ENCODE measurements at regions not wholly inside any gene's neighbourhood (a gene's known extent, or its start where the extent isn't known, plus 50 kb on each side); places are given as distances from the start of the nearest gene placed in this dataset.
"Not testable (repeated sequence)": the region's sequence is repeated elsewhere in the genome, so short reads cannot be mapped to it uniquely, and the experiment has no call there.

DNA sequence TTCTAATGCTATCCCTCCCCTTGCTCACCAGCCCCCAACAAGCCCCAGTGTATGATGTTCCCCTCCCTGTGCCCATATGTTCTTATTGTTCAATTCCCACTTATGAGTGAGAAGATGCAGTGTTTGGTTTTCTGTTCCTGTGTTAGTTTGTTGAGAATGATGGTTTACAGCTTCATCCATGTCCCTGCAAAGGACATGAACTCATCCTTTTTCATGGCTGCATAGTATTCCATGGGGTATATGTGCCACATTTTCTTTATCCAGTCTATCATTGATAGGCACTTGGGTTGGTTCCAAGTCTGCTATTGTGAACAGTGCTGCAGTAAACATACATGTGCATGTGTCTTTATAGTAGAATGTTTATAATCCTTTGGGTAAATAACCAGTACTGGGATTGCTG, 480.2 kb upstream of the PTCHD4 start:
- DNase-seq, result not testable (repeated sequence)

GRCh38 chr6:48584846-48585245, 473.8 kb upstream of the PTCHD4 start:
- no peak for DNase-seq

DNA sequence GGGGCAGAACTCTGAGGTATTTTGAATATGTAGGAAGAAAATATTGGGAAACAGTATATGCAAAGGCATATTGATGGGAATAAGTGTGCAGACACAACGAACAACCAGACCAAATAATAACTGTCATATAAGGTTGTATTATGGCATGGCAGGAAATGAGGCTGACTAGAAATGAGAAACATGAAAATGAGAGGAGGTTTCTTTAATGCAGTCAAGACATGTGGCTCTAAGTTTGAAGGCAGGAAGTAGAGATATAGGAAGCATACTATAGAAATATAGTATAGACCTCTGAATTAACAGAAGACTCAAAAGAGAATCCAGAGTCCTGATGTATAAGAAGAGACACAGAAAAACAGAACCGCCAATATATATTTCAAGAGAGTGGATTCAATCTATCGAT, 459.7 kb upstream of the PTCHD4 start:
- no peak for DNase-seq

DNA sequence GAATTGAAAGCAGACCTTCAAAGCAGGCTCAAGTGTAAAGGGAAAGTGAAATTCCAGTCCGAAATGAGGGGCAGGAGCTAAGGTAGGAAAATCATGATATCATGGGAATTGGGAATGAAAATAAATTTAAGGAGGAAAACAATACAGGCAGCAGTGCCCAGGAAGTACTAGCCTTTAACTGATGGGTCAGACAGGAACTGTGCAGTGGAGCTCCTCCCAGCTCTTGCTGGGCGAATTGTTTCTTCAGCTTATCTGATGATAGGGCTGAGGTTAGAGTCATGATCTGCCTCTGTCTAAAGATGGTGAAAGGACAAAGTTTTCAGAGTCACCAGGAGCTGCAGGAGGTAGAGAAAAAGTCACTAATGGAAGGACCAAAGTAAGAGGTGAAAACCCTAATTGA, 457.9 kb upstream of the PTCHD4 start:
- DNase-seq, result no peak

- DNase-seq, result no peak
These were observed 456.0 kb upstream of the PTCHD4 start for GRCh38 chr6:48567016-48567415.

- DNase-seq, result no peak
These were observed 453.2 kb upstream of the PTCHD4 start for GRCh38 chr6:48564036-48564820.

DNA sequence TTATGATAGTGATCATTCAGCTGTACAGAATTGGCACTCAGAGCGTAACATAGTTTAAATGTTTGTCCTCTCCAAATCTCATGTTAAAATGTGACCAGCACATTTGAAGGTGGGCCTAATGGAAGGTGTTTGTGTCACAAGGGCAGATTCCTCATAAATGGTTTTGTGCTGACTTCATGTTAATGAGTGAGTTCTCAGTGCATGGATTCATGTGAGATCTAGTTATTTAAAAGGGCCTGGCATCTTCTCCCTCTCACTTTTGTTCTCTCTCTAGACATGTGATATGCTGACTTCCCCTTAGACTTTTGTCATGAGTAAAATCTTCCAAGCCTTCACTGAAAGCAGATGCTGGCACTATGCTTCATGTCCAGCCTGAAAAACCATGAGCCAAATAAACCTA, 452.4 kb upstream of the PTCHD4 start:
- DNase-seq, result no peak

- no peak for DNase-seq
These were observed 449.4 kb upstream of the PTCHD4 start for GRCh38 chr6:48560408-48560807.

DNA sequence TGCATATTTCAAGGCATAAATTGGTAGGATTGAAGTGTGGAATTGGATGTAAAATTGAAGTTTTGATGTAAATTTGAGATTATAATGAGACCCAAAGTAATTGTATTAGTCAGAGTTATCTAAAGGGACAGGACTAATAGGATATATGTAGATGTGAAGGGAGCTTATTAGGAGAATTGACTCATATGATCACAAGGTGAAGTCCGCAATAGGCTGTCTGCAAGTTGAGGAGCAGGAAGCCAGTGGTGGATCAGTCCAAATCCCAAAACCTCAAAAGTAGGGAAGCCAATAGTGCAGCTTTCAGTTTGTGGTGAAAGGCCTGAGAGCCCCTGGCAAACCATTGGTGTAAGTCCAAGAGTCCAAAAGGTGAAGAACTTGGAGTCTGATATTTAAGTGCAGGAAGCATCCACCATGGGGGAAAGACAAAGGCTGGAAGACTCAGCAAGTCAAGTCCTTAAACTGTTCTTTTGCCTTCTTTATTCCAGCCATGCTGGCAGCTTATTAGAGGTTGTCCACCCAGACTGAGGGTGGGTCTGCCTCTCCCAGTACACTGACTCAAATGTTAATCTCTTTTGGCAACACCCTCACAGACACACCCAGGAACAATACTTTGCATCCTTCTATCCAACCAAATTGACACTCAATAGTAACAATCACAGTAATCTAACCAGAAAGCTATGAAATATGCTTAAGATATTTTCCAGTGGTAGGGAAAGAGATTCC, 442.6 kb upstream of the PTCHD4 start:
- no peak for DNase-seq

- DNase-seq, result no peak
These were observed 441.9 kb upstream of the PTCHD4 start for GRCh38 chr6:48552905-48553304.

DNA sequence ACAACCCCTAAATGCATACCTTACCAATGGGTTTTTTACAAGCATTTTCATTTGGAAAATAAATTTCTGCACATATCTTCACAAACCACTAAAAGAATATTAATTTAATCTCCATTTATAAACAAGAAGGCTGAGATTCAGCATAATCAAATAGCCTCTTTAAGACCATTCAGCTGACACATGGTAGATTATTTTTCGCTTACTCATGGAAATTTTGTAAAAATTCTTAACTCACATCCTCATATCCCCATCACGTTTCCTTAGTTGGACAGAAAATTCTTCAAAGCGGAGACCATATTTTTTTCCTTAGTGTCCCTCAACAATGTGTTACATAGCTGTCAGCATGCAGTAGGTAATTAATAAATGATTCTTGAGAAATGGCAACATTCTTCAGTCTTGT, 439.6 kb upstream of the PTCHD4 start:
- DNase-seq, result no peak

DNA sequence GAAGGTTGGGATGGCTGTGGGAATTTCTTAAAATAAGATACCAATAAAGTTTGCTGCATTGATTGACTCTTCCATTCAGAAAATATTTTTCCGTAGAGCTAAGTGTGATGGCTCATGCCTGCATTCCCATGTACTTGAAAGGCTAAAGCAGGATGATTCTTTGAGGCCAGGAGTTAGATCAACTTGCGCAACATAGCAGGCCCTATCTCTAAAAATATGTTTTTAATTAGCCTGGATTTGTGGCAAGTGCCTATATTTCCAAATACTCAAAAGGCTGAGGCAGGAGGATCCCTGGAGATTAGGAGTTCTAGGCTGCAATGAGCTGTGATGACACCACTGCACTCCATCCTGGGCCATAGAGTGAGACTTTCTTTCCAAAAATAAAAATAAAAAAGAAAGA, 431.2 kb upstream of the PTCHD4 start:
- no peak for DNase-seq

- DNase-seq, result no peak
These were observed 430.7 kb upstream of the PTCHD4 start for GRCh38 chr6:48541649-48542048.

DNA sequence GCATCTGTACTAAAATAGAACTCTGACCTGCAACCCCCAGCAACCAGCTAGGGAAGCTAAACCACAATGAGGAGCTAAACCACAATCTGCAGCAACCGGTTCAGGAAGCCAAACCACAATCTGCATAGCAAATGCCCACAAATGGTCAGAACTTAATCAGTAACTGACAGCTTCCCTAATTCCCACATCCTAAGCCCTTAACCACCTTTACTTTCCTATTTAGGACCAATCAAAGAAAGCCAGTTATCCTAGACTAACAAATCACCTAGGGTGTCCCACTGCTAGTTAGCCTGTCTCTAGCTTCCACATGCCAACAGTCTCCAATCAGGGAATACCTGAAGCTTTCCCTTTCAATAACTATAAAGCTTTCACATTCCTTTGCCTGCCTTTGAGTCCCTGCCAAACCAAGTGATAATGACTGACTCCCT, 424.6 kb upstream of the PTCHD4 start:
- DNase-seq, result no peak

DNA sequence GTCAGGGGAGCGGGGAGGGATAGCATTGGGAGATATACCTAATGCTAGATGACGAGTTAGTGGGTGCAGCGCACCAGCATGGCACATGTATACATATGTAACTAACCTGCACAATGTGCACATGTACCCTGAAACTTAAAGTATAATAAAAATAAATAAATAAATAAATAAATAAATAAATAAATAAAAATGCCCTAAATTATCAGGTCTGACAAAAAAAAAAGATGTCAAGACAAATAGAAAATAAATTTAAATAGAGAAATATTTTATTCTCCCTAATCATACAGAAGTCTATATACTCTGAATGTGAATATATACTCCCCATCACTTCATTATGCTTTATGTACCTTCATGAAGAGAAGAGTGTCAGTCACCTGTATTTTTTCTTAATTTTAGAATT, 420.0 kb upstream of the PTCHD4 start:
- DNase-seq, result not testable (repeated sequence)

DNA sequence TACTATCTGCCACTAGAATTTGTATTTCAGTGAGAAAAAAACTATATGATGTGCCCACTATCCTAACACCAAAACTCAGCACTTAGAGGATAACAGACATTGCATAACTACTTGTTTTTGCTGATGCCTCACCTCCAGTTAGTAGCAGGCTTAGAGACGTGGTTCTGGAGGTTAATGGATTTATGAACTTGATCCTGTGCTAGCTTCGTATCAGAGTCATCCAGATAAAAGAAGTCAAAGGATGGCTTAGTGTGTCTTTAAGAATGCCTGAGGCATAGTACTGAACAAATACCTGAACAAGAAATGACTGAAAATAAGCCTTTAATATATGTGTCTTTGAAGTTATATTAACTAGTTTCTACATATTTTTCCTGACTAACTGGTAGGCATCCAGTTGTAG, 414.9 kb upstream of the PTCHD4 start:
- DNase-seq, result no peak

GRCh38 chr6:48520951-48521350, 410.0 kb upstream of the PTCHD4 start:
- no peak for DNase-seq

DNA sequence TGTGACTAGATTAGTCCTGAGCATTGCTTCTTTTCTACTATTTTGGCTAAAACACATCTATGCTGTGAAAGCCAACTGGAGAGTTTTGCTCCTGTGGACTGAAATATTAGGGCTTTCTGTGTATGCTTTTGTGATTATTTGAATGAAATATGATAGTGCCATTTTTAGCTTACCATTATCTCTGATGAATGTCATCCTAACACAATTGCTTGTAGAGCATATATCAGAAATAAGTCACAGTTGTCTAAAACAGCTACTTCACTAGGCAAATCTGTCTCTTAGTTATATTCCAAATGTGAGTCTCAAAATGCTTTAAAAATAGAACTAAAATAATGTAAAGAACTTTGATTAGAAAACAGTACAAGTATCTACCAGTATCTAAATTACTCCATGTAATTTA, 401.4 kb upstream of the PTCHD4 start:
- DNase-seq, result no peak

GRCh38 chr6:48511378-48511777, 400.4 kb upstream of the PTCHD4 start:
- no peak for DNase-seq

DNA sequence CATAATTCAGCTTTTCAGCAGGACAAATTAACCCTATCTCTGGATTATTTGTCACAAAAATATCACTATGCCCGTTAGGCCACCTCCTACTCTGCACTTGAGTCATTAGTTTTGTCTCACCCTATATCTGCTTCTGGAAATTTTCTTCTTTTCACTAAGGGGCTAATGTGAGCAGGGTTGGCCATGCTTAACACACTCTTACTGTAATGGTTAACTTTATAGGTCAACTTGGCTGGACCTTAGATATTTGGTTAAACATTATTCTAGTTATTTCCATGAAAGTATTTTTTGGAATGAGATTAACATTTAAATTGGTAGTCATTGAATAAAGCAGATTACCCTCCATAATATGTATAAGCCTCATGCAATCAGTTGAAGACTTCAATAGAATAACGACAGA, 394.6 kb upstream of the PTCHD4 start:
- no peak for DNase-seq

- DNase-seq, result not testable (repeated sequence)
These were observed 382.4 kb upstream of the PTCHD4 start for GRCh38 chr6:48493432-48493831.

GRCh38 chr6:48490658-48491057, 379.7 kb upstream of the PTCHD4 start:
- DNase-seq, result no peak

DNA sequence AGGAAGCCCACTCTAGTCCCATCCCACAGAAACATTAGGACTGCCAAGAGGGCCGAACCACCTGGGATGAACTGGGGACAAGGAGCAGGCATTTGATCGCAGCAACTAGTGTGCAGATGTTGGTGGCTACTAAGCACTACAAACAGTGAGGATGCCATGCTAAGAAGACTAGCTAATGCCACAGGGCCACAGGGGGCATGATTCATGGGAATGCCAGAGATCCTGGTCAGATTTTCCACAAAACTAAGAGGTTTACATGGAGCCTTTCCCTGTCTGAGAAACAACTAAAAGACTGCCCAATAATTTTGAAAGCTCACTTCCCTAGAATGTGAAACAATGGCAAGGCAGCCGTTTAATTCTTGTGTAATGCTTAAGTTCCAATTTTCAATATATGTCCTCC, 375.9 kb upstream of the PTCHD4 start:
- DNase-seq, result no peak

DNA sequence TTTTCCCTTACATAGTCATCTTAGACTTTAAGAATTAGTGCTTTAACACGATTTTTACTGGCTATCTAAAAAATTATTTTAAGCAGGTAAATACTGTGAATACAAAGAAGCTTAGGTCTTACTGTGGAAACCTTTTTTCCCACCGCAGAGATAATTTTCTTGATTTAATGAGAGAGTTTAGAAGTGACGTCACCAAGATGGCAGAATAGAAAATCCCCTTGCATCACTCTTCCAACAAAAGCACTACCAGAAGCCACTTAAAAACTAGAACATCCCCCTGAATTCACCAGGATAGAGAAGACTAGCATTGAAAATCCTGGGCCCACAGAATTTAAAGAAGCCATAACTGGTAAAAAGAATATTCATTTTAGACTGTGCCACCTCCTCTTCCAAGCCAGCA, 375.4 kb upstream of the PTCHD4 start:
- no peak for DNase-seq

DNA sequence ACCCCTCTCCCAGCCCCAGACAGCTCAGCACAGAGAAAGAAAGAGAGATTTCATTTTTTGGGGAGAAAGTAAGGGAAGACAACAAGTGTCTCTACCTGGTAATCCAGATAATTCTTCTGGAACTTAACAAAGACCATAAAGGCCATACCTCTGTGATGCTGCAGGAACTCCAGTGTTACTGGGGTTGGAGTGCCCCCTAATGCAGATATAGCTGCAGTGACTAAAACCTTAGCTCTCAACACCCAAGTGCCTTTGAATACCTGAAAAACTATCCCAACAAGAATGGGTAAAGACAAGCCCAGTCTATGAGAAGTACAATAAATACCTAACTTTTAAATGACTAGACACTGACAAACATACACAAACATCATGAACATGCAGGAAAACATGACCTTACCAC, 365.3 kb upstream of the PTCHD4 start:
- no peak for DNase-seq
